Breast epithelium (tissue), 3 donors: ENCODE measurements at regions not wholly inside any gene's neighbourhood (a gene's known extent, or its start where the extent isn't known, plus 50 kb on each side); places are given as distances from the start of the nearest gene placed in this dataset.

Experiments used
- CTCF ChIP-seq, 3 donors: fragments of 450-650 bp; IDR thresholded peaks; one replicate each; pipeline ENCODE4 v1.5.1; 2016 to 2017; ENCODE audit warnings: antibody characterized with exemption in 3 of 3, mild to moderate bottlenecking in 3 of 3, moderate library complexity in 3 of 3
- POLR2AphosphoS5 ChIP-seq, 3 donors: sonication (generic); formaldehyde crosslinking; IDR thresholded peaks; one replicate each; pipeline ENCODE4 v1.6.1; 2017; ENCODE audit warnings: antibody characterized with exemption in 3 of 3

GRCh38 chr4:3709846-3710441 lies 56.2 kb upstream of the ADRA2C start:
- TF ChIP-seq CTCF (IDR thresholded peaks at IDR 0.05): no peak
- TF ChIP-seq POLR2AphosphoS5 (IDR thresholded peaks at IDR 0.05): no peak
